Activated naive CD4-positive, alpha-beta T cell treated with anti-CD3 and anti-CD28 coated beads for 36 hours (primary cell): ENCODE measurements at regions not wholly inside any gene's neighbourhood (a gene's known extent, or its start where the extent isn't known, plus 50 kb on each side); places are given as distances from the start of the nearest gene placed in this dataset.

Experiments used
- CTCF ChIA-PET: fragments of 350-600 bp; sonication (Branson Sonifier 250); formaldehyde crosslinking; loops from one replicate; lab custom pipeline; 2021; ENCODE audit warnings: antibody characterized with exemption; lab: Charles Lee
- DNase-seq: peaks from one replicate; pipeline ENCODE4 v3.0.0-alpha.2; 2020
- H3K27ac Mint-ChIP-seq: one replicate; pipeline ENCODE4 v1.8.0; 2021; ENCODE audit warnings: mild to moderate bottlenecking, mixed read lengths
- H3K27me3 Mint-ChIP-seq: one replicate; pipeline ENCODE4 v1.8.0; 2021; ENCODE audit warnings: low read depth, mixed read lengths
- H3K36me3 Mint-ChIP-seq: one replicate; pipeline ENCODE4 v1.8.0; 2021; ENCODE audit warnings: low read depth, mixed read lengths
- H3K4me1 Mint-ChIP-seq: one replicate; pipeline ENCODE4 v1.8.0; 2021; ENCODE audit warnings: low read depth, mixed read lengths
- H3K4me3 Mint-ChIP-seq: one replicate; pipeline ENCODE4 v1.8.0; 2021; ENCODE audit warnings: mild to moderate bottlenecking, moderate library complexity, mixed read lengths
- H3K9me3 Mint-ChIP-seq: one replicate; pipeline ENCODE4 v1.8.0; 2021; ENCODE audit warnings: mixed read lengths
- intact Hi-C: fragments of 100-400 bp; cut with micrococcal nuclease; formaldehyde crosslinking; loops from one replicate; pipeline ENCODE4 v1.15.1; 2023

DNA sequence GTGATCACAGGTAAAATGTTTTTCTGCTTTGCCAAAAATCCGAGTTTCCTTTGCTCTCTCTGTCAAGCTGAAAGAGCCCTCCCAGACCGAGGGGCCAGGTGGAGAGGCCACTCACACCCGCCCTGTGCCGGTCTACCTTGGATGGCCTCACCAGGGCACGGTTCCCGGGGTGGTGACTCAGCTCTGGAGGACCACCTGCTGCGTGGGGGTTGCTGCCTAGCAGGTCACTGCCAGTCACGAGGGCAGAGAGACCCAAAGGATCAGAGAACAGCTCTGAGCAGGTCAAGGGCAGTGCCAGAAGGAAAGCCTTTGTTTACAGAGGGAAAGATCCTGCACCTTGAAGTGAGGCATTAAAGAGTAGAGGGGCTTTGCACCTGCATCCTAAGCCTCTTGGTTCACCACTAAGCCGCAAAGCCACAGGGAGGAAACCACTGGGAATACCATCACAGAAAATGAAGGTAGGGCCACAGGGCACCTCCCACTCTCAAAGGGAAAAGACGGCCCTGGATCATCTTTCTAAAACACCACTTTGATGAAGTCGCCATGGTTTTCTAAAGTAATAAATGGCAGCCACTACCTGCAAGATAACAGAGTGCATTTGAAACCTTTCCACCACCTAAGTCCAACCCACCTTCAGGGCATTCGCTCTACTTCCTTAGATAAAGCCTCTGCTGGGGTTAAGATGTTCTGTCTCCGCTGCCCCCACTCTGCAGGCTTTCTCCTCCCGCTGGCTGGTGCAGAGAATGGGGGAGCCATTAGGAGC lies 160.3 kb upstream of the KLF14 start:
- Mint-ChIP-seq H3K27ac (peak overlapping the region; percentile 85), H3K27me3 (no peaks in the 10 kb centered on the region), H3K4me1 (peaks cover 77% of the 10 kb centered on the region), H3K36me3 (peaks cover 67% of the 10 kb centered on the region), H3K9me3 (no peaks in the 10 kb centered on the region), H3K4me3 (no peak overlapping the region)
- DNase-seq = no peak
- CTCF ChIA-PET = interaction anchor here (1.0 to 1.1 kb wide), 4 partner anchors 9 to 148 kb away, joined by 3 to 5 read pairs (median 4); no protein-coding TSS in a partner anchor
- intact Hi-C loops = no loop called here

DNA sequence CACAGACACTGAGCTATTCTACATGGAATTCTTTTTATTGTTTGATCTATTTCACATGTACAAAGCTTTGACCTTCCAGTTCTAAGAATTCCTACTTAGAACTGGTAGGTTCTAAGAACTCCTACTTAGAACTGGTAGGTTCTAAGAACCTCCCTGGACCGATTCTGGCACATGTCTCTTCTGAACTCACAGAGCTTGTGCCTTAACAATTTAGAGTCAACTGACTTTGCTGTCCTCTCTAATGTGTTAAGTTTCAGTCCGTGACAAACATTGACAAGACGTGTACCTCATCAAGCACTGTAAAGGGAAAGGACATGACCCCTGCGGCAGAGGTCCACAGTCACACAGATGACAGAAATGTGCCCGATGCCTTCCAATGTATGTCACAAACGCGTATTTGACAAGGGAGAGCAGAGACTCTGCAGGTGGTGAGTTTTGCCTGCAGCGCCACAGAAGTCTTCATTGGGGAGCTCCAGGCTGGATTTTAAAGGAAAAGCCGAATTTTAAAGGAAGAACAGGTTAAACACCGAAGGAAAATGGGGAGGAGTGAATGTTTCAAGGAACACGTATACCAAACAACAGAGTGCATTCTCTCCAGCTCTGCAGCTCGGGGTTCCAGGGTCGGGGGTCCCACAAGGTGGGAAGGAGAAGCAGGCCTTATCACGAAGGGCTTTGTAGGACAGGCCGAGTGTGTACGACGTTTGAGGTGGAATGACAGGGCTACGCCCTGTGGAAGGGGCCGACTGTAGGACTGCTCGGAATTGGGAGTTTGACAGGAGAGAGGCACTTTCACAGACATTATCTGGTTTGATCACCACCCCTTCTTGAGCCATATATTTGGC lies 161.1 kb upstream of the KLF14 start:
- Mint-ChIP-seq H3K9me3 (no peaks in the 10 kb centered on the region), H3K4me1 (peaks cover 84% of the 10 kb centered on the region), H3K36me3 (peaks cover 74% of the 10 kb centered on the region), H3K4me3 (no peak overlapping the region), H3K27me3 (no peaks in the 10 kb centered on the region), H3K27ac (peak overlapping the region; percentile 85)
- intact Hi-C loops = loop anchor here (5.0 kb wide), 2 partner anchors 212 to 527 kb away; no protein-coding TSS in a partner anchor
- CTCF ChIA-PET = interaction anchor here (1.0 to 2.1 kb wide), 6 partner anchors 10 to 147 kb away, joined by 3 to 13 read pairs (median 4); no protein-coding TSS in a partner anchor
- no peak for DNase-seq

DNA sequence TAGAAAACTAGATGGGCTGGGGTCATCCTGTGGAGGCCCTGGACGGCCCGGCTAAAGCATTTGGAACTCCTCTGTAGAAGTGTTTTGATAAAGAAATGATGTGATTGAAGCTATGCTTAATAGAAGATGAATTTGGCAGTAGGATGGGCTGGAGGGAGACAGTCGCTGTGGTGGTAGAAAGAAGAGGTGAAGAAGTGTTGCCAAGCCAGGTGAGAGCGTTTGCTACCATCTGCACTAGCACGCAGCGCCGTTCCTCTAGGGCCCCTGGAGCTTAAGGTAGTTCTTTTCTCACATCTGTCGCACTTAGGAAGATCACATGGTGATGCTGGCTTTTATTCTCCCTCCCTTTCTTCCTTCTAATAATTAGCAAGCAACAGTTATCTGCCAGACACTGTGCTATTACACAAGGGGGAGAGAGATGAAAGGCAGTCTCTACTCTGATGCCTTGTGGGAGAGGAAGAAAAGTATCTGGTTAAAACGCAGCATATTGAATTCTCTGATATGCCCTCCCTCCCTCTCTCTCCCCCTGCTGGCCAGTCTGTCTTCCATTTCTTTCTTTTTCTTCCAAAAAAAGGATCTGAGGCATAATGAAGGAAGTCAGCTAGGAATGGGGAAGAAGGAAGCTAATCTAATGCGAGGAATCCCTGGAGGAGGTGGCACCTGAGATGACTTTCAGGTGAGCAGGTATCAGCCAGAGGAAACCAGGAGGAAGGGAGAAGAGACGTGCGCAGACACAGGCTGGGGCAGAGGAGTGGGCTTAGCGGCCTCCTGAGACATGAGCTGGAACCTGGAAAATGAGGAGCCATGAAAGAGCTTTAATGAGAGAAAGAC lies 162.3 kb upstream of the KLF14 start:
- H3K27ac Mint-ChIP-seq = peak overlapping the region; percentile 85
- no peaks in the 10 kb centered on the region for H3K27me3 Mint-ChIP-seq
- H3K4me1 Mint-ChIP-seq = peaks cover 83% of the 10 kb centered on the region
- no peak for DNase-seq
- no peak overlapping the region for H3K4me3 Mint-ChIP-seq
- H3K36me3 Mint-ChIP-seq = peaks cover 72% of the 10 kb centered on the region
- CTCF ChIA-PET = interaction anchor here (0.6 to 2.1 kb wide), 36 partner anchors 8 to 1125 kb away, joined by 3 to 30 read pairs (median 6); no protein-coding TSS in a partner anchor
- intact Hi-C loops = loop anchor here (5.0 kb wide), 2 partner anchors 211 to 526 kb away; no protein-coding TSS in a partner anchor
- H3K9me3 Mint-ChIP-seq = no peaks in the 10 kb centered on the region

DNA sequence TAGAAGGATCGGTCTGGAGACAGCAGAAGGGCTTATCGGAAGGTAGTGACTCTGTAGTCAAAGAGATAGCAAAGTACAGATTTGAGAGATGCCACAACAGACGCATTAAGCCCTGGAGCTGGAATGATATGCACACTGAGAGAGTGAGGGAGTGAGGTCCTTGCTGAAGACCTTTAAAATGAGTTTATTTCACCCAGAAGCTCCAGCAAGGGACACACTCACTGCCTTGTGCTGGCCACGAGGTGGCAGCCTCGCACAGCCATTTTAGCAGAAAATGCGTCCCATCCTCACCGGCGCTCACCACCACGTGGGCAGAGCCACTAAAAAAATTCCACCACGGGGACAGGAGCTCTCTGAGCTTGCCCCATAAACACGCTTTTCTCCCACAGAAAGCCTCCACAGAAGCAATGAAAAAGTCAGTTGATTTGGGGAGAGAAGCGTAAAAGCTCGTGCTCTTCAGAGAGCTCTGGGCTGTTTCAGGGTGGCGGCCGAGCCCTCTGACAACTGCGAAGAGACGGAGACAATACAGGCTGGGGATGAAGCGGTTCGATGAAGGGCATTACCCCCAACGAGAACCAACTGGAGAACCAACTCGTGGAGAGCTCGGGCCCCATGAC lies 163.0 kb upstream of the KLF14 start:
- Mint-ChIP-seq H3K9me3 (no peaks in the 10 kb centered on the region), H3K27ac (peak overlapping the region; percentile 85), H3K4me3 (no peak overlapping the region), H3K27me3 (no peaks in the 10 kb centered on the region), H3K36me3 (peaks cover 76% of the 10 kb centered on the region), H3K4me1 (peaks cover 88% of the 10 kb centered on the region)
- CTCF ChIA-PET = interaction anchor here (0.6 to 2.1 kb wide), 42 partner anchors 8 to 1124 kb away, joined by 3 to 30 read pairs (median 5); no protein-coding TSS in a partner anchor
- intact Hi-C loops = loop anchor here (1.0 to 5.0 kb wide), 6 partner anchors 13 to 616 kb away; no protein-coding TSS in a partner anchor
- peak; percentile 85 for DNase-seq

DNA sequence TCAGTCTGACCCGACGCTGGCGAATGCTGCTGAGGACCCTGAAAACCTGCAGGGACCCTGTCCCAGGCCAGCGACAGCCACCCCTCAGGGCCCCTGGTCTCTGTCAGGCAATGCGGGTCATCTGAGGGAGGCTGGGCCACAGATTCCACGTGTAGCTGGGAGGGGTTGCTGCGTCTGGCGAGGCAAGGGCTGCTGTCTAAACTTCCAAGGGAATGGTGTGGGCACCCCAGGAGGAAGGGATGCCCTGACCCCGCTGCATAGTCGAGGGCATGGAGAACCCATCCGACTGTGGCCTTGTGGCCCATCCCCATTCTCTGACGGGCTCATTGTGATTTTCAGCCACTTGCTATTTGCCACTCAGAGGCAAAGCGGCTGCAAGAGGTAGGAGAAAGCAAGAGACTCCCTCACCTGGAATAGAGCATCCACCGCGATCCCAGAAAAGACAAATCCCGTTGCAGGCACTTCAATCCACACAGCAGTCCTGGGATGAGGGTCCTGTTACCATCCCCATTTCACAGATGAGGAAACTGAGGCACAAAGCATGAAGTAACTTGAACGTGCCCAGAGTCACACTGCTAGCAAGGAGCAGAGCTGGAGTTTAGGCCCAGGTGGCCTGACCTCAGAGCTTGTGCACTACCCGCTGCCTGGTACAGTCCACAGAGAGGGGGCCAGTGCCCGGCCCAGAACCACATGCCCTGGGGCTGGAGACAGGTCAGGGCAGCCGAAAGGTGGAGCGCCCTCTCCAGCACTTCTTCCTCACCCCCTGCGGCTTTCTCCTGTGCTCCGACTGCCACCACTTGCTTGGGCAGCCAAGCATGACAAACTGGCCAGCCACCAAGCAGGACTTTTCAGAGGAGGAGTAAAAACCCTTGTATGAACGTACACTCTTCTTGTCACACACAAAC lies 163.8 kb upstream of the KLF14 start:
- Mint-ChIP-seq H3K4me1 (peaks cover 91% of the 10 kb centered on the region), H3K9me3 (no peaks in the 10 kb centered on the region), H3K27ac (peak overlapping the region; percentile 90), H3K27me3 (no peaks in the 10 kb centered on the region), H3K36me3 (peaks cover 78% of the 10 kb centered on the region), H3K4me3 (no peak overlapping the region)
- DNase-seq = no peak
- intact Hi-C loops = loop anchor here (1.0 to 5.0 kb wide), 6 partner anchors 13 to 616 kb away; no protein-coding TSS in a partner anchor
- CTCF ChIA-PET = interaction anchor here (0.6 to 2.1 kb wide), 36 partner anchors 9 to 616 kb away, joined by 3 to 30 read pairs (median 5); no protein-coding TSS in a partner anchor

DNA sequence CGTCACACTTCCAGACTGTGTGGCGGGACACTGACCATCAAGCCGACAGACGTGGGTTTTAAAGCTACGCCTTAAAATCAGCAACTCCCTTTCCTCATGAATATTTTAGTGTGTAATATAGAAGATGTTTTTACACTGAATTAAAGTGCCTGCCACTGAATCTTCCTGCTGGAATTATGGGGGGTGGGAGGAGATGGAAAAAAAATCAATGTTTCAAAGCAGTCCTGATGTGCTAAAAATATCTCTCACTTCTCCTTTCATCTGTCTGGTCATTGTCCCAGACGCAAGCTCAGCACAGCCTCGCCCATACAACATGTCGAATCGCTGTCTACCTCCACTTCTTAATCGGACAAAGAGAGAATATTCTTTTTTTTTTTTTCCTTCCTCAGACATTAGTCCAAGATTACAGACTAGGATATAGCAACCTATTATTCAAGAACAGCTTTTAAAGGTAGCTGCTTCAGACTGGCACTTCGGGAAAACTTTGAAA lies 165.1 kb upstream of the KLF14 start:
- intact Hi-C loops = loop anchor here (5.0 kb wide), 2 partner anchors 208 to 523 kb away; no protein-coding TSS in a partner anchor
- H3K9me3 Mint-ChIP-seq = no peaks in the 10 kb centered on the region
- CTCF ChIA-PET = interaction anchor here (0.7 to 1.3 kb wide), 4 partner anchors 13 to 141 kb away, joined by 3 to 5 read pairs (median 4); no protein-coding TSS in a partner anchor
- no peaks in the 10 kb centered on the region for H3K27me3 Mint-ChIP-seq
- DNase-seq = no peak
- H3K27ac Mint-ChIP-seq = peak overlapping the region; percentile 90
- peaks cover 83% of the 10 kb centered on the region for H3K36me3 Mint-ChIP-seq
- H3K4me1 Mint-ChIP-seq = peaks cover 96% of the 10 kb centered on the region
- no peak overlapping the region for H3K4me3 Mint-ChIP-seq

DNA sequence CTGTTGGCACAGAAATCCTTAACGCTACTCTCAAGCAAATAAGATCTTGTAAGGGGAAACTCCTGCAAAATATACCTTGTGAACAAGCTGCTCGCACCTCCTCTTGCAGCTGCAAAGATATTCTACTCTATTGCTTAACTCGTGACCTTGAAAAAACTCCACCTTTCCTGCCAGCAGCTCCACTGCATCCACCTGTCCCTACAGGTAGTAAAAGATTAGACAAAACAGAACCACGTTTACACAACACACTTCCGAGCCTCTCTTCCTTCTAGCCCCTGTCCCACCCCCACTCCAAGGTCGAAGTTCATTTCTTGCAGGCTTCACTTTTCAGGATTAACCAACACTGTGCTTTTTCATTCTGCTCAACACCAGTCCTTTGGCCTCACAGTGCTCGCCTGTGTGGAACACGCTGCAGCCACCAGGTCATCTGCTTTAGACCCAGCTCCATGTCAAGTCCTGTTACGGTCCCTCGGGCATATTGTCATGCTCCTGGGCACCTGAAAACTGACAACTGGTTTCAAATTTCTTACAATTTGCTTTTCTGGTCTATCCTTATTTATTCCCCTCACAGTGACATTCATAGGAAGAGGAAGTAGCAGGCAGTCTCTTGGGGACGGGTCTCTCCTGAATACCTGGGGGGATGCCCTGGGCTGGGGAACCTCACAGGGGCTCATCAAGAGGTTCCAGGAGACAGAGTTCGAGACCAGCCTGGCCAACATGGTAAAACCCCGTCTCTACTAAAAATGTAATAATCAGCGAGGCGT lies 165.8 kb upstream of the KLF14 start:
- CTCF ChIA-PET = interaction anchor here (0.7 to 1.3 kb wide), 4 partner anchors 14 to 141 kb away, joined by 3 to 5 read pairs (median 4); no protein-coding TSS in a partner anchor
- Mint-ChIP-seq H3K9me3 (no peaks in the 10 kb centered on the region), H3K27ac (peak overlapping the region; percentile 90), H3K4me1 (peaks cover 96% of the 10 kb centered on the region), H3K27me3 (no peaks in the 10 kb centered on the region), H3K4me3 (no peak overlapping the region), H3K36me3 (peaks cover 80% of the 10 kb centered on the region)
- DNase-seq = no peak
- intact Hi-C loops = loop anchor here (5.0 kb wide), 2 partner anchors 207 to 522 kb away; no protein-coding TSS in a partner anchor

DNA sequence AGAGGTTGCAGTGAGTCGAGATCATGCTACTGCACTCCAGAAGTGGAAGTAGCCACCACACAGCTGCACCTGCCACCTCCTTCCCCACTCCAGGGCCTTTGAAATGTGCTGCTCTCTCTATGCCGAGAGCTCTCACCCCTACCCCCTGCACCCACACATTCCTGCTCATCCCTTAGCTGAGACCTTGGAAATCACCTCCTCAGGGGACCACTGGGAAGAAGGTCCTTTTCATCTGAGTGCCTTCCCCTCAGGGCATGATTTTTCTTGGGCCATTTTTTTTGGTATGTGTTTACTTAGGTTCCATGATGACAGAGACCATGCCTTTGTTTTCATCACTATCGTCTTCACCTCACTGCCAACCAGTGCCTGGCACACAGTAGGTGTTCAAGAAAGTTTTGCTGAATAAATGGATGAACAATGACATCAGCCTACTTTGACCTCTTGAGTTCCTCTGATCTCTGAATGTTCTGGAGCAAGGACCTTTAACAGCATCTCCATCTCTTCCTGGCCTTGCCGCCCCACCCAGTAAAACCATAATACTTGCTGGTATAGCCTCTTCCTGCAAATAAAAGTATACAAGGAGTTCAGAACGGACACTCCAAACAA lies 166.6 kb upstream of the KLF14 start:
- intact Hi-C loops = no loop called here
- Mint-ChIP-seq H3K36me3 (peaks cover 72% of the 10 kb centered on the region), H3K27me3 (no peaks in the 10 kb centered on the region), H3K4me3 (no peak overlapping the region), H3K4me1 (peaks cover 96% of the 10 kb centered on the region), H3K9me3 (no peaks in the 10 kb centered on the region), H3K27ac (peak overlapping the region; percentile 90)
- CTCF ChIA-PET = interaction anchor here (0.5 kb wide), 1 partner anchor 8 kb away, joined by 5 read pairs; no protein-coding TSS in a partner anchor
- DNase-seq = no peak

DNA sequence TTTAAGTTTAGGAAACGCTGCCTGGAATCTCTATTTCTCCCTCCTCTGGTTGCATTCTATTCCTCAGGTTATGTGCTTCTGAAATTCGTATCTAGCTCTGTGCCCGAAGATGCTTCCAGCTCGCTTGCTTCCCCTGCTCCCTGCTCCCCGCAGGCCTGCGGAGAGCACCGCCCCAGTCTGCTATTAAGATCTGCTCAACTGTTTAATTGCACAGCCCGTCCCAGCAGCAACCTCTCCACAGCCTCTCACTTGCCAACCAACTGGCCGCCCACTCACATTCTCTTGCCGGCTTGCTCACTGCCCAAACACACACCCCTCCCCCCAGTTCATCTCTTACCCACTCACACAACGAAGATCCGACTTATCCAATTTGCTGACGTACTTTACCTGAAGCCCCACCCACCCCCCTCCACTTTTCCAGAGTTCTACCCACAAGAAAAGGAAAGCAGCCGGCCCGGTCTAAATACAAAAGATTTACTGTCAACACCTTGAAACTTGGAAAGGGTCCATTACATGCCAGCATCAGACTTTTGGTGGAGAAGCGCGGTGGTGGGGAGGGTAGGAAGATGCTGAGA lies 167.3 kb upstream of the KLF14 start:
- intact Hi-C loops = no loop called here
- DNase-seq = no peak
- Mint-ChIP-seq H3K4me1 (peaks cover 96% of the 10 kb centered on the region), H3K27me3 (no peaks in the 10 kb centered on the region), H3K4me3 (no peak overlapping the region), H3K27ac (peak overlapping the region; percentile 90), H3K9me3 (no peaks in the 10 kb centered on the region), H3K36me3 (peaks cover 67% of the 10 kb centered on the region)
- CTCF ChIA-PET = no interaction called here
